Mesendoderm (in vitro differentiated cells): ENCODE measurements at regions not wholly inside any gene's neighbourhood (a gene's known extent, or its start where the extent isn't known, plus 50 kb on each side); places are given as distances from the start of the nearest gene placed in this dataset.

Experiments
- DNase-seq: peaks from one replicate; pipeline ENCODE4 v3.0.0; 2013
- H2AK5ac ChIP-seq: 2 replicates; pipeline ENCODE4 v1.6.1; 2013; ENCODE audit warnings: low read length, inconsistent platforms
- H2BK120ac ChIP-seq: 2 replicates; pipeline ENCODE4 v1.6.1; 2013; ENCODE audit warnings: low read depth, mild to moderate bottlenecking, low read length, moderate library complexity, mixed read lengths
- H2BK15ac ChIP-seq: replicated peaks from 2 replicates; pipeline ENCODE4 v1.6.1; 2013; ENCODE audit warnings: low read depth, mild to moderate bottlenecking, moderate library complexity
- H2BK5ac ChIP-seq: 2 replicates; pipeline ENCODE4 v1.6.1; 2013; ENCODE audit warnings: low read length, inconsistent platforms
- H3K18ac ChIP-seq: 2 replicates; pipeline ENCODE4 v1.6.1; 2013; ENCODE audit warnings: mild to moderate bottlenecking, low read length, mixed read lengths
- H3K23ac ChIP-seq: one replicate; pipeline ENCODE4 v1.6.1; 2013; ENCODE audit warnings: low read length
- H3K27ac ChIP-seq: 2 replicates; pipeline ENCODE4 v1.5.1; 2013; ENCODE audit warnings: low read depth, mild to moderate bottlenecking, inconsistent platforms, low read length, moderate library complexity
- H3K27me3 ChIP-seq: 2 replicates; pipeline ENCODE4 v1.6.1; 2013; ENCODE audit warnings: low read length, control low read depth, mild to moderate bottlenecking, inconsistent platforms; ENCODE audit not compliant: insufficient read depth, poor library complexity
- H3K36me3 ChIP-seq: 2 replicates; pipeline ENCODE4 v1.6.1; 2013; ENCODE audit warnings: low read length, inconsistent platforms; ENCODE audit not compliant: control insufficient read depth, insufficient read depth
- H3K4ac ChIP-seq: one replicate; pipeline ENCODE4 v1.6.1; 2013; ENCODE audit warnings: low read depth, mild to moderate bottlenecking, low read length, moderate library complexity
- H3K4me1 ChIP-seq: 2 replicates; pipeline ENCODE4 v1.6.1; 2013; ENCODE audit warnings: low read depth, low read length, inconsistent platforms; ENCODE audit not compliant: control insufficient read depth
- H3K4me2 ChIP-seq: 2 replicates; pipeline ENCODE4 v1.6.1; 2013; ENCODE audit warnings: low read length
- H3K4me3 ChIP-seq: 2 replicates; pipeline ENCODE4 v1.5.1; 2013; ENCODE audit warnings: mild to moderate bottlenecking, low read length
- H3K56ac ChIP-seq: one replicate; pipeline ENCODE4 v1.6.1; 2013; ENCODE audit warnings: low read length
- H3K79me1 ChIP-seq: 2 replicates; pipeline ENCODE4 v1.6.1; 2013; ENCODE audit warnings: low read length, inconsistent platforms
- H3K79me2 ChIP-seq: 2 replicates; pipeline ENCODE4 v1.6.1; 2013; ENCODE audit warnings: mild to moderate bottlenecking, low read length; ENCODE audit not compliant: control insufficient read depth, insufficient read depth
- H3K9ac ChIP-seq: 2 replicates; pipeline ENCODE4 v1.6.1; 2013; ENCODE audit warnings: low read length, inconsistent platforms
- H4K5ac ChIP-seq: one replicate; pipeline ENCODE4 v1.6.1; 2013; ENCODE audit warnings: low read length
- H4K8ac ChIP-seq: one replicate; pipeline ENCODE4 v1.6.1; 2013; ENCODE audit warnings: low read depth, mild to moderate bottlenecking, control low read depth, low read length, moderate library complexity
- WGBS: extraction: QIAGEN DNeasy Blood & Tissue Kit; methylation state at CpG from one replicate; pipeline ENCODE4 v1.1.7; 2013; ENCODE audit warnings: low lambda C conversion rate, missing lambda C conversion rate; ENCODE audit not compliant: insufficient coverage; ENCODE audit errors: extremely low coverage; 5-methylcytosine and 5-hydroxymethylcytosine counted together

DNA sequence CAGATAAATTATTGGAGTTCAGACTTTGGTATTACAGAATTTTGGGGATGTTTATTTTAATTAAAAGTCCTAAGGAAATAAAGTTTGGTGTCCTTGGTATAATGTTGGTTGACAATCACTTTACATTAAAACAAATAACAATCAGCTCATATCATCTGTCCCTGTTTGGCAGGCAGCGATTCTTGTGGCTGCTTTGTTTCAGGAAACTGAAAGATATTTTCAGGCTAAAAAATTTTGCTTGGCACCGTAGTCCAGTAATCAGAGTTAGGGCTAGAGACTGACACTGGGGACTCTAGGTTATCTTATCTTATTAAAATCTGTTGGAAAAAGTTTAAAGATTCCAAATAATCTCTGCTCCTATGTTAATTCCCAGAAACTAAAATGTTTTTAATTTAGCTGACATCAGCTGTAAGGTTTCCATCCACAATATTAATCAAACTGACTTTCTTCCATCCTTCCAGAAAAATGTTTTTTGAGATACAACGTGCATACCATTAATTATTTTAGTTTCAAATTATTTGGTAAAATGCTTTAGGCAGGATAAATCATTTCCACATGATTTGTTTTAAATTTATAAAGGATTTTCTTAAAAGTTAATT, 97.6 kb downstream of the ZIC5 start:
- no peak overlapping the region for H3K56ac ChIP-seq
- H3K27me3 ChIP-seq = no peaks in the 10 kb centered on the region
- H3K18ac ChIP-seq = no peak overlapping the region
- H3K4ac ChIP-seq = no peak overlapping the region
- H2BK5ac ChIP-seq = no peak overlapping the region
- no CpG with 5 or more reads among the region's 3 CpGs for WGBS
- H3K27ac ChIP-seq = no peak overlapping the region
- no peaks in the 10 kb centered on the region for H3K36me3 ChIP-seq
- no peak overlapping the region for H3K23ac ChIP-seq
- H3K4me2 ChIP-seq = no peak overlapping the region
- H3K79me2 ChIP-seq = no peaks in the 10 kb centered on the region
- H3K4me1 ChIP-seq = no peaks in the 10 kb centered on the region
- H3K4me3 ChIP-seq = no peak overlapping the region
- no peak overlapping the region for H2BK15ac ChIP-seq
- H4K5ac ChIP-seq = no peak overlapping the region
- no peak for DNase-seq
- no peak overlapping the region for H3K9ac ChIP-seq
- H3K79me1 ChIP-seq = no peaks in the 10 kb centered on the region
- H2BK120ac ChIP-seq = no peak overlapping the region
- H4K8ac ChIP-seq = no peak overlapping the region
- H2AK5ac ChIP-seq = no peak overlapping the region

DNA sequence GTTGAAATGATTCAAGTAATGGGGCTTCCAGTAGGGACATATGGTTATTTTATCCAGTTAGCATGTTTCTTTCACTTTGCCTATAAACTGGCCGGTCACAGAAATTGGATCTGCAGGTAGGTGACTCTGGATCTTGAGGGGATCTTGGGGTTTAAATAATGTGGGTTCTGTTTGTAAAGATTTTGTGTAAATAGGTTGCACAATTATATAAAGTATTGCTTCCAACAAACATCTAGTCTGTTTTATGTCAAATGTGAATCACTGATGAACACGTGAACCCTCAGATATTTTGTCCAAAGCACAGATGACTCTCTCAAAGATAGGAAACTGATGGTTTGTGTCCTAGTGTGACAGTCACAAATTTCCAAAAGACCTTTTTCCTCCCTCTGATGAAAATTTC, 98.4 kb downstream of the ZIC5 start:
- H2AK5ac ChIP-seq = no peak overlapping the region

DNA sequence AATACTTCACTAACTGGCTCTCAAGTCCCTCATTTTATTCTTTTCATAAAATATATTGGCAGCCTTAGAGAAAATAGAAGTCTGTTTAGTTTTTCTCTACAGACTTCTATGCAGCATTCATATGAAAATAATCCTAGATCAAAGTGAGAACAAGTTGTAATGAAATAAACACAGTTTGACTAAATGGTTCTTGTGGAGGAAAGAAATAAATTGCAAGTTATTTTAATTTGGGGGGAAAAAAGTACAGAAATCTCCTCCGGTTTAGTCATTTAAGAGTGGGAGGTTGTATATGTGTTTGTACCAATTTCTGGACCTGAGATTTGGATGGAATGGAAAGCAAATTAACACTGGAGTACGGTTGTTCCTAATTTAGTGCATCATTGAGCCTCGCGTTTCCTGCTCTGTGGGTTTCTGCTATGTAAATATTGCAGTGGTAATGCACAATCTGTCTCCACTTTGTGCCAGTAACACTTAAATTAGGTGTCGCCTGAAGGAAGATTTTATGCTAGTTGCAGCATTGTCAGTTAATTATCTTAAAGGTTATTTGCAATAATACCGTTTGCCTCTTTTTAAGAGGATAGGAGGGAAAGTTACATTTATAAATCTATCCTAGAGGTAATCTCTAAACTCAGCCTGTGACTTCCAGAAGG, 100.2 kb downstream of the ZIC5 start:
- Histone ChIP-seq H3K27me3 (no peaks in the 10 kb centered on the region), H3K4me2 (no peak overlapping the region), H3K4me3 (no peak overlapping the region), H4K5ac (no peak overlapping the region), H3K4me1 (no peaks in the 10 kb centered on the region), H3K23ac (no peak overlapping the region), H2AK5ac (no peak overlapping the region), H3K27ac (no peak overlapping the region), H4K8ac (no peak overlapping the region), H2BK120ac (no peak overlapping the region), H3K56ac (no peak overlapping the region), H2BK5ac (no peak overlapping the region), H3K4ac (no peak overlapping the region), H3K79me2 (no peaks in the 10 kb centered on the region), H3K36me3 (no peaks in the 10 kb centered on the region), H3K79me1 (no peaks in the 10 kb centered on the region), H2BK15ac (no peak overlapping the region), H3K18ac (no peak overlapping the region), H3K9ac (no peak overlapping the region)
- no CpG with 5 or more reads among the region's 6 CpGs for WGBS
- no peak for DNase-seq

More for the DNA sequence above, 98.4 kb downstream of the ZIC5 start:
- Histone ChIP-seq H2BK5ac (no peak overlapping the region), H2BK120ac (no peak overlapping the region), H3K79me2 (no peaks in the 10 kb centered on the region), H3K4ac (no peak overlapping the region), H3K27me3 (no peaks in the 10 kb centered on the region), H3K4me3 (no peak overlapping the region), H4K8ac (peak overlapping the region; percentile 5), H3K56ac (no peak overlapping the region), H3K23ac (no peak overlapping the region), H3K27ac (no peak overlapping the region), H3K4me2 (no peak overlapping the region), H3K36me3 (no peaks in the 10 kb centered on the region), H3K9ac (no peak overlapping the region), H4K5ac (no peak overlapping the region), H2BK15ac (no peak overlapping the region), H3K18ac (no peak overlapping the region), H3K79me1 (no peaks in the 10 kb centered on the region), H3K4me1 (no peaks in the 10 kb centered on the region)
- WGBS = no CpG with 5 or more reads among the region's 2 CpGs
- DNase-seq = no peak

DNA sequence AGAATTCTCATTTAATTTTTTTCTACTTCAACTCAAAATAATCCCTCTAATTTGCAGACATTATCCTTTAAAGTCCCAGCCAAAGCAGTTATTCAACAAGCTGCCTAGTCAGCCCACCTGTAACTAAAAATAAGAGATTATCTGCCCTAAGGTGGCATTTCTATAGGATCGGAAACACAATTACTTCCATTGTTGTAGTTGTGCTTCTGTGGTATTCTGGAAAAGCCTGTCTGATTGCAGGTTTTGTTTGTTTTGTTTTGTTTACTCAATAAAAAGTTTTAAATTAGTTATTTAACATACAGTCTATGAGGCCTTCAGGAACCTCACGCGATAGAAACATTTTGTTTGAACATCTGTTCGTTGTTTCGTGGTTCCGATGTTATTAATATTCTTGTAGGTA, 101.0 kb downstream of the ZIC5 start:
- Histone ChIP-seq H3K23ac (no peak overlapping the region), H3K56ac (no peak overlapping the region), H3K4ac (no peak overlapping the region), H3K4me2 (no peak overlapping the region), H2BK120ac (no peak overlapping the region), H3K4me3 (no peak overlapping the region), H3K36me3 (no peaks in the 10 kb centered on the region), H2BK5ac (no peak overlapping the region), H3K18ac (no peak overlapping the region), H3K27ac (no peak overlapping the region), H3K4me1 (no peaks in the 10 kb centered on the region), H3K27me3 (no peaks in the 10 kb centered on the region), H2BK15ac (no peak overlapping the region), H3K79me2 (no peaks in the 10 kb centered on the region), H4K8ac (no peak overlapping the region), H3K9ac (no peak overlapping the region), H4K5ac (no peak overlapping the region), H2AK5ac (no peak overlapping the region), H3K79me1 (no peaks in the 10 kb centered on the region)
- DNase-seq = no peak
- no CpG with 5 or more reads among the region's 6 CpGs for WGBS

DNA sequence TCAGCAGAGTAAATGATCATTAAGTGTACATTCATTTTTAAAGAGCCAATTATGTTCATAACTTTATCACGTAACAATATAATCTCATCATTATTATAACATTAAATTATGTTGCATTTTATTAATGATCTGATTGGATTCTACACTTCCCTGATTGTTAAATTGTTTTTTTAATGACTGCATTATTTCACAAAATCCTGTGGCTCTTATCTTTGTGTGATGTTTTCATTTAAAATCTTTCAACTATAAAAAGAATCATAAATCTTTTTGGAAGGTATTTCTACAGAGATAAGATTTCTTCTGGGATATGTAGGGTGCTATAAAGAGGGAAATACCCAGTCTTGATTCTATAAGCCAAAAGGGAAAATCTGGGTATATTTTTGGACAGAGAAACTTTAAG, 101.7 kb downstream of the ZIC5 start:
- Histone ChIP-seq H3K56ac (no peak overlapping the region), H3K4ac (no peak overlapping the region), H3K27me3 (no peaks in the 10 kb centered on the region), H3K4me1 (no peaks in the 10 kb centered on the region), H3K36me3 (no peaks in the 10 kb centered on the region), H2BK5ac (no peak overlapping the region), H3K79me2 (no peaks in the 10 kb centered on the region), H2BK120ac (no peak overlapping the region), H3K4me2 (no peak overlapping the region), H3K23ac (no peak overlapping the region), H2AK5ac (no peak overlapping the region), H4K8ac (no peak overlapping the region), H3K18ac (no peak overlapping the region), H3K9ac (no peak overlapping the region), H3K4me3 (no peak overlapping the region), H3K79me1 (no peaks in the 10 kb centered on the region), H4K5ac (no peak overlapping the region), H2BK15ac (no peak overlapping the region), H3K27ac (no peak overlapping the region)
- 100% methylated on average over 1 of the region's 1 CpG for WGBS
- no peak for DNase-seq

DNA sequence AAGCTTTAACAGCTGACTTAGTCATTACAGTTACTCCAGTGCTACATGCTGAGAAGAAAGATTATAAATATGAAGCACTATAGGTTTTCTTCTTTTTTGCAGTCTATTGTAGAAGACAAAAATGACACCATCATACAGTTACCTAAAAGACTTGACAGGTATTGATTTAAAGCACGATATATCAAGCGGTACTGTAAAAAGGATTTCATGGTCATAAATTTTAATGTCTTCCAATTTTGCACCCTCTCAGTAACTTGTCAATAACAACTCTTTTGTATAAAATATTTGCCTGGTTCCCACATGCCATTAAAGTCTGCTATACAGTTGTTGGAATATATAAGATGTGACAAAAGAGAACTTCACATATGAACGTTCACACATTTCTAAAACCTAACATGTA, 102.8 kb downstream of the ZIC5 start:
- H3K27me3 ChIP-seq = no peaks in the 10 kb centered on the region
- no peak overlapping the region for H4K8ac ChIP-seq
- H3K18ac ChIP-seq = no peak overlapping the region
- H3K4ac ChIP-seq = no peak overlapping the region
- H3K27ac ChIP-seq = no peak overlapping the region
- no peak overlapping the region for H3K9ac ChIP-seq
- WGBS = no CpG with 5 or more reads among the region's 3 CpGs
- no peaks in the 10 kb centered on the region for H3K36me3 ChIP-seq
- H2BK120ac ChIP-seq = no peak overlapping the region
- H2BK5ac ChIP-seq = no peak overlapping the region
- H3K4me3 ChIP-seq = no peak overlapping the region
- no peaks in the 10 kb centered on the region for H3K79me2 ChIP-seq
- H3K79me1 ChIP-seq = no peaks in the 10 kb centered on the region
- no peak overlapping the region for H4K5ac ChIP-seq
- no peak overlapping the region for H3K23ac ChIP-seq
- H3K56ac ChIP-seq = no peak overlapping the region
- no peak overlapping the region for H3K4me2 ChIP-seq
- no peaks in the 10 kb centered on the region for H3K4me1 ChIP-seq
- DNase-seq = no peak
- H2BK15ac ChIP-seq = no peak overlapping the region
- H2AK5ac ChIP-seq = no peak overlapping the region
